ENCODE measurements at regions not wholly inside any gene's neighbourhood (a gene's known extent, or its start where the extent isn't known, plus 50 kb on each side); places are given as distances from the start of the nearest gene placed in this dataset.
A peak's percentile ranks its signal among the peaks of the same experiment; 100 is the strongest.

GRCh38 chr21:35770101-35770945, 290.0 kb downstream of the SETD4 start:
- no peak overlapping the region for H3K27ac ChIP-seq
- no peak for DNase-seq (ENCODE audit: low read depth, low spot score)

- no peak overlapping the region for H3K27ac ChIP-seq
- no peak for DNase-seq (ENCODE audit: low read depth, low spot score)
These were observed 292.1 kb downstream of the SETD4 start for GRCh38 chr21:35768187-35768586.

DNA sequence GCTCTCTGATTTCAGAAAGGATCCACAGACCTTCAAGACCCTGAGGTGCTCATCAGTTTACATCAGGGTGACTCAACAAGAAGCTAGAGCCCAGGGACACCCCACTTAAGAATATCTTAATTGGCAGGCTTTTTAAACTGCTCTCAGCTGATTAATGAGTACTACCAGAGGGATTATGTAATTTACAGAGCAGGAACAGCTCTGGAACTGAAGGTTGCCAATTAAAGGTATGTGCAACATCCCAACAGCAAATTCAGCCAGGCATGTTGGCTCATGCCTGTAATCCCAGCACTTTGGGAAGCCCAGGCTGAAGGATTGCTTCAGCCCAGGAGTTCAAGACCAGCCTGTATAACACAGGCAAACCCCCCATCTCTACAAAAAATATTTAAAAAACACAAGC, 295.7 kb downstream of the SETD4 start:
- H3K27ac ChIP-seq: no peak overlapping the region
- no peak for DNase-seq (ENCODE audit: low read depth, low spot score)

- H3K27ac ChIP-seq: no peak overlapping the region
- DNase-seq (ENCODE audit: low read depth, low spot score): no peak
These were observed 296.2 kb downstream of the SETD4 start for GRCh38 chr21:35764077-35764476.

- DNase-seq (ENCODE audit: low read depth, low spot score): no peak
- no peak overlapping the region for H3K27ac ChIP-seq
These were observed 305.7 kb downstream of the SETD4 start for GRCh38 chr21:35754583-35754982.

DNA sequence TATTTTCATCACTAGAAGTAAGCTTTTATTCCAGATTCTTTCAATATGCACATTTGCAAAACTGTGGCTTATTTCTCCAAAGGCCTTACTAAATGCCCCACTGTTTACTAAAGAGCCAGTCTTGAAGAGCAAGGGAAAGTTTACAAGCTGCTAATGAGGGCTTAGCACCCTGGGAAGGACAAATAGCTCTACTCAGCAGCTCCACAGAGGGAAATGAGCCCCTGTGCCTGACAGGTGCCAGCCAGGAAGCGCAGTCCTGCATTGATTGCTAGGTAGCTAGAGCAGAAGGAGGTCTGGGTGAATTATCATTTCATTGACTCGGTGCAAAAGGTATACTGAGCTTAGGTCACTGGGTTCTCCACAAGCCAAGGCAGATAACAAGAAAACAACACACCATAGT, 307.0 kb downstream of the SETD4 start:
- no peak for DNase-seq (ENCODE audit: low read depth, low spot score)
- no peak overlapping the region for H3K27ac ChIP-seq

DNA sequence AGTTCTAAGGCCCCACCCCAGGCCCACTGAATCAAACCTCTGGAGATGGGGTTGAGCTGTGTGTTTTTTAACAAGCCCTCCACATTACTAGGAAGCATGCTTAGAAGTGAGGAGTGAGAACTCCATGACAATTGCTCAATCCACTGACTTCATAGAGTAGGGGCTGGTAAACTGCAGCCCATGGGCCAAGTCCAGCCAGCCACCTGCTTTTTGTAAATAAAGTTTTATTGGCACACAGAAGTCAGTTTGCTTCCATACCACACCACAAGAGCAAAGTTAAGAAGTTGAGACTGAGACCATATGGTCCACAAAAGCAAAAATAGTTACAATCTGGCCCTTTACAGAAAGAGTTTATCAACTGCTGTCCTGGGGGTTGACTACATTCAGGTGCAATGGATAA, 309.2 kb downstream of the SETD4 start:
- no peak overlapping the region for H3K27ac ChIP-seq
- DNase-seq (ENCODE audit: low read depth, low spot score): no peak

GRCh38 chr21:35749904-35750303, 310.4 kb downstream of the SETD4 start:
- H3K27ac ChIP-seq: no peak overlapping the region
- no peak for DNase-seq (ENCODE audit: low read depth, low spot score)

- H3K27ac ChIP-seq: no peak overlapping the region
- no peak for DNase-seq (ENCODE audit: low read depth, low spot score)
These were observed 311.5 kb downstream of the SETD4 start for GRCh38 chr21:35748678-35749314.

GRCh38 chr21:35743571-35743970, 316.8 kb downstream of the SETD4 start:
- no peak for DNase-seq (ENCODE audit: low read depth, low spot score)
- no peak overlapping the region for H3K27ac ChIP-seq

DNA sequence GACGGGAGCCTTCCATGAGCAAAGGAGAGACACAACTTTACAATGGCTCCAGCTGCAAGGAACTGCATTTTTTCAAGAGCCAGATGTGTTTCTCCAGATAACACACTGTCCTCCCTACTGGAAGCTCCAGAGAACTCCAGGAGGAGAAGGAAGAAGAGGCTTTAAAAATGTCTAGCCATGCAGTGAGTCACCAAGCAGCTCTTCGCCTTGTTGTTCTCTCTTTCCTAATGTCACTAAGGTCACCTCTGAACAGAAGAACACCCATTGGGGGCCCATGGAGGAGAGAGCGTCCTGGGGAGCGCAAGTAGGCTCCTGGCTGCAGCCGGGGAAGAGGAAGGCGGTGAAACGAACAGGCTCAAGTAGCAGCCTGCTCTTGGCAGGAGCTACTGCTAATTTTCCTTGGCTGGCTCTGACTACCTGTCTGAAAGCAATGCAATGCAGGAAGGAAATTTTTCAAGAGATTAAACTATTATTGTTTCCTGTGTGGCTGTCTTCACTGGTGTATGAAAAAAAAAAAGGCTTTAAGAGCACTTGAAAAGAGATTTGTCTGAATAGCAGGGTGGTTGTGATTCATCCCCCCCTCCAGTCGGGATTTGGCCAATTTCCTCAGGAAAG, 321.9 kb downstream of the SETD4 start:
- peak overlapping the region; percentile 66 for H3K27ac ChIP-seq
- peak; percentile 20 for DNase-seq (ENCODE audit: low read depth, low spot score)

DNA sequence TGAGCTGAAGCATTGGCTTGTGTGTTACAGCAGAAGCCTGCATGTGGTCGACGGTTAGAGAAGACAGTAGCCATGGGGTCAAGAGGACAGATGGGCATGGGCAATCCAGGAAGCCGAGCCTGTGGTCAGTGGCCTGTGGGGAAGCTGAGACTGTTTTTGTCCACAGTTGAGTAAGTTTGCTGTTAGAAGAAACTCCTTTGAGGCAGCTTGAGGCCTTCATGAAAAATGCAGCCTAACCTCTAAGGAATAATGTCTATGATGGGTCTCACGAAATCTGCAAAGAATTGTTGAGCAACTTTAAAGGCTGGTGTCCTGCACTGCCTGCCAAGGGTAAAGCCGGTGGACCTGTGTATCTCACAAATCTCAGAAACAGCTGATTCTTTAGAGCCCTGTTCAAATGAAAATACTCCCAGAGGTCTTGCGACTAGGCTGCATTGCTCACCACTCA, 322.4 kb downstream of the SETD4 start:
- peak overlapping the region; percentile 66 for H3K27ac ChIP-seq
- no peak for DNase-seq (ENCODE audit: low read depth, low spot score)

- no peak overlapping the region for H3K27ac ChIP-seq
- no peak for DNase-seq (ENCODE audit: low read depth, low spot score)
These were observed 322.9 kb downstream of the SETD4 start for GRCh38 chr21:35737449-35737848.

- DNase-seq (ENCODE audit: low read depth, low spot score): peak; percentile 83
- no peak overlapping the region for H3K27ac ChIP-seq
These were observed 327.5 kb downstream of the SETD4 start for GRCh38 chr21:35732788-35733187.

DNA sequence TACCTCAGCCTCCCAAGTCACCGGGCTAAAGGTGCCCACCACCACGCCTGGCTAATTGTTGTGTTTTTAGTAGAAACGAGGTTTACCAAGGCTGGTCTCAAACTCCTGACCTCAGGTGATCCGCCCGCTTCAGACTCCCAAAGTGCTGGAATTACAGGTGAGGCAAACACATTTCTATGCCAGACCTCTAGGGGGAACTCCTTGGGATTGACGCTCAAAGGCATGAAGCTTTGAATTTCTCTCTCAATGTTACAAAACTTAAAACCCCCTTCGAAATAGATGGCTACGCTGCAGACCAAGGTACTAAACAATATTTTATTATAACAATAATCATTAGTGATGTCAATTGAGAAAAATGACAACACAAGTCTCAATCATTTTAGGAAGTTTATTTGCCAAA, 330.0 kb downstream of the SETD4 start:
- DNase-seq (ENCODE audit: low read depth, low spot score): no peak
- no peak overlapping the region for H3K27ac ChIP-seq

GRCh38 chr21:35727830-35728229, 332.5 kb downstream of the SETD4 start:
- no peak overlapping the region for H3K27ac ChIP-seq
- DNase-seq (ENCODE audit: low read depth, low spot score): no peak

GRCh38 chr21:35724156-35724555, 336.2 kb downstream of the SETD4 start:
- H3K27ac ChIP-seq: no peak overlapping the region
- DNase-seq (ENCODE audit: low read depth, low spot score): no peak

DNA sequence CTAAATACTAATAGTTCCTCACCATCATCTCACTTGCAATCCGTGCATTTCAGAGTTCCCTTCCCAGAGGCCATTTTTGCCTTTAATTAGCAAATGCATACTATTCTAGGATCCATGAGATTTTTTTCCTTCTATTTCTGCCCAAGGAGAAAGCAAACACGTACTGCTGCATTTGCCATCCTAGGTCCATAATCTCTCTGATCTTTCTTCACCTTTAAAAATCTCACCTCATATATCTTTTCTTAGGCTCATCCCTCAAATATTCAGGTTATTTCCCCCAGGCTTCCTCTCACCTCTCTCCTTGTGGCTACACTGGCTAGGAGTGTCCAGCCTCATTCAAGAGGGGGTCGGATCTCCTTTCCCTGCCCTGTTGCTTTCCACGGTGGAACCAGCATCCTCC, 338.6 kb downstream of the SETD4 start:
- H3K27ac ChIP-seq: no peak overlapping the region
- DNase-seq (ENCODE audit: low read depth, low spot score): no peak

DNA sequence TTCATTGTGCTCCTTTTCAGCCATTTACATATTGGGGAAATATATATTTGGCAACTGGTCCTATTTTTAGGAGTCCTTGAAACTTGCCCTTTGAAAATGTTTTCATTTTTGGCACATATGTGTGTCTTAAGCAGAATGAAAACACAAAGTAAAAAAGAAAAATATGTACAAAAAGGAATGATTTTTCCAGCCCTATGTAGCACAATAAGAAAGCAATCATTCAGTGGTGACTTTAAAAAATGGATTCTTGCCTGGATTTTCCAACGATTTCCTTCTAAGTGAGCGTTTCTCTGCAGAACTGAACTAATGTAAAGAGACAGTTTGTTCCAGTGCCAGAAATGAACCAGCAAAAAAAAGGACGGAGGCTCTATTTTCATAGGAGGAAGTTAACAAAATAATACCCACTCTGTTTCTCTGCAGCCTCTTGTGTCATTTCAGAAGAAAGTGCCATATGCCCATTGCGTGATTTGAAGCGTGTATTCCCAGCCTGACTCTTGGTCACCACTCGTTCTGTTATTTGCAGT, 340.1 kb downstream of the SETD4 start:
- H3K27ac ChIP-seq: no peak overlapping the region
- no peak for DNase-seq (ENCODE audit: low read depth, low spot score)

DNA sequence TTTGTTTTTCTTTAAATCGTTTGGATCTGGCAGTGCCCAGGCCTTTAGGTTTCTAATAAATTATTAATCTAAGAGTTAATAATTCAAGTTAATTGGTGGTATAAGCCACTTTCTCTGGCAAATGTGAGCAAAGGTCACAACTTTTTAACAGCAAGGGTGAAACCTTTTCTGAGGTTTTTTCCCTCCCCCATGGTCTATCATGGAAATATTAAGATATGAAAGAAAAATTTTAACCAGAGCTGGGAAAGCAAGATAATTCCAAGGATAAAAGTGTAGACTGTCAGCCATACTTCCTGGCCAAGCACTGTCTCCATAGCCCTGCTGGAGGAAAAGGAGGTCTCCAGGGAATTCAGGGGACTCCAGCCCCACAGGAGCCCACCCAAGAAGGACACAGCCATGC, 341.2 kb downstream of the SETD4 start:
- DNase-seq (ENCODE audit: low read depth, low spot score): no peak
- no peak overlapping the region for H3K27ac ChIP-seq

- H3K27ac ChIP-seq: no peak overlapping the region
- DNase-seq (ENCODE audit: low read depth, low spot score): no peak
These were observed 343.3 kb downstream of the SETD4 start for GRCh38 chr21:35716876-35717565.

Measured in epithelial cell of prostate (primary cell).